Astrocyte of the spinal cord (primary cell): ENCODE measurements at regions not wholly inside any gene's neighbourhood (a gene's known extent, or its start where the extent isn't known, plus 50 kb on each side); places are given as distances from the start of the nearest gene placed in this dataset.
"Not testable (repeated sequence)": the region's sequence is repeated elsewhere in the genome, so short reads cannot be mapped to it uniquely, and the experiment has no call there.

Experiments
- DNase-seq: peaks from one replicate; pipeline ENCODE4 v3.0.0; 2011; ENCODE audit warnings: low read depth, low spot score
- H3K4me3 ChIP-seq: 2 replicates; pipeline ENCODE4 v1.5.1; 2011; ENCODE audit warnings: low read depth, mild to moderate bottlenecking, low read length, moderate library complexity
- in situ Hi-C: cut with HindIII; loops from 2 replicates; pipeline ENCODE4 v1.10.0; 2017; ENCODE audit warnings: low sequenced_read_pairs
- TF ChIP-seq, protein P1 (sequence below): IDR thresholded peaks from 2 replicates; pipeline ENCODE4 v1.5.1; 2012; ENCODE audit warnings: low read depth, mild to moderate bottlenecking, low read length, inconsistent platforms

DNA sequence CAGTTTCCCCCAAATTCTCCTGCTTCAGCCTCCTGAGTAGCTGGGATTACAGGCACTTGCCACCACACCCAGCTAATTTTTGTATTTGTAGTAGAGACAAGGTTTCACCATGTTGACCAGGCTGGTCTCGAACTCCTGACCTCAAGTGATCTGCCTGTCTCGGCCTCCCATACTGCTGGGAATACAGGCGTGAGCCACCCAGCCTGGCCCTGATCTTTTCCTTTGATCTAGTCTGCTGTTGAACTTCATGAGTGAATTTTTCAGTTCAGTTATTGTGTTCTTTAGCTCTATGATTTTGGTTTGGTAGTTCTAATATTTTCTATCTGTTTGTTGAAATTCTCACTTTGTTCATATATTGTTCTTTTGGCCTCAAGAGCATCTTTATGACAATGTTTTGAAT is 83.4 kb upstream of the RAP2C start:
- in situ Hi-C loops, DNase-seq, H3K4me3 ChIP-seq: not testable (repeated sequence)

DNA sequence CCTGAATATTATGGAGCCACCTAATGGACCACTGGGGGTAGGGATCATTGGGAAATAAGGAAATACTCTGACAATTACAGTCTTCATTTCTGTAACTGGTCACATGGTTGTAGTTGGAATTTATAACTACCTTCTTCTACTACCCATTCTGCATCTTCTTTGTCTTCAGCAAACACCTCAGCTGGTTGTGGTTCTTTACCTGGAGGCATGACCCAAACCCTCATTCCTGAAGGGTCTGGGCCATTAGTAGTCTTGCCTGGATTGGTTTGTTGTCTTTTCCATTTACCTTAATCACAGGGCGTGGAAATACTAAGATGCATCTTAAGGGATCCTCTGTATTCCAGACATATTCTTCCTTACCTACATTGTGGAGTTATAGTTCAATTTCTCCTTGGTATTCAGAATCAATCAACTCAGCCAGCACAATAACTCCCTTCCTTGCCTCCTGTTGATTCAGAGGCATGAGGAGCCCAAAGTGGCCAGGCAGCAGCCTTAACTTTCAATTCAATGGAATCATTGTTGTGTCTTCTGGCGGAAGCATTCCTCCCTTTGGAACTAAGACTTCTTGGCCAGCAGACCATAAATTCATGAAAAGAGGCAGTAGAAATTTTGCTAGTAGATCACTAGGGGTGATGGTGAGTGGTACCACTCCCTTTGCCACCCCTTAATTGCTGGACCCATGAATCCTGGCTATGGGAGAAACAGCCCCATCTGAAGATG is 75.7 kb upstream of the RAP2C start:
- TF ChIP-seq, protein P1, sequence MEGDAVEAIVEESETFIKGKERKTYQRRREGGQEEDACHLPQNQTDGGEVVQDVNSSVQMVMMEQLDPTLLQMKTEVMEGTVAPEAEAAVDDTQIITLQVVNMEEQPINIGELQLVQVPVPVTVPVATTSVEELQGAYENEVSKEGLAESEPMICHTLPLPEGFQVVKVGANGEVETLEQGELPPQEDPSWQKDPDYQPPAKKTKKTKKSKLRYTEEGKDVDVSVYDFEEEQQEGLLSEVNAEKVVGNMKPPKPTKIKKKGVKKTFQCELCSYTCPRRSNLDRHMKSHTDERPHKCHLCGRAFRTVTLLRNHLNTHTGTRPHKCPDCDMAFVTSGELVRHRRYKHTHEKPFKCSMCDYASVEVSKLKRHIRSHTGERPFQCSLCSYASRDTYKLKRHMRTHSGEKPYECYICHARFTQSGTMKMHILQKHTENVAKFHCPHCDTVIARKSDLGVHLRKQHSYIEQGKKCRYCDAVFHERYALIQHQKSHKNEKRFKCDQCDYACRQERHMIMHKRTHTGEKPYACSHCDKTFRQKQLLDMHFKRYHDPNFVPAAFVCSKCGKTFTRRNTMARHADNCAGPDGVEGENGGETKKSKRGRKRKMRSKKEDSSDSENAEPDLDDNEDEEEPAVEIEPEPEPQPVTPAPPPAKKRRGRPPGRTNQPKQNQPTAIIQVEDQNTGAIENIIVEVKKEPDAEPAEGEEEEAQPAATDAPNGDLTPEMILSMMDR = no peak
- no peak overlapping the region for H3K4me3 ChIP-seq
- in situ Hi-C loops = no loop called here
- DNase-seq = no peak

DNA sequence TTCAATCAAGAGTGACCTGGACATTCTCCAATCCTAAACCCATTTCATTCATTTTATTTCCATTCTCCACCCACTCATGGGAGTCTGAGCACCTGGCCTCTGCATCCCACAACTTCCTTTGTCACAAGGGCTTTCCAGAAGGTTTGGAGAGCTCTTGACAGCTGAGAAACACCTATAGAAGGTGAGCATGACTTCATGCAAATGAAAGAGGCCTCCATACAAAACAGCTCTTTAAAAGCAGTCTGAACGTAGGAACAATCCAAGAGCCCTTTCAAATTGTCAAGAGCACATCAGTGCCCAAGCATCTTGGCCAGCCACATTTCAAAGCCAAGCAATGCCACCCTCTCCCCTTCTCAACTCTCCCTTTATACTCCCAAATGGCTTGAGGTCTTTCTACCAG is 74.9 kb upstream of the RAP2C start:
- no peak overlapping the region for H3K4me3 ChIP-seq
- TF ChIP-seq, protein P1 = no peak
- DNase-seq = no peak
- in situ Hi-C loops = no loop called here

DNA sequence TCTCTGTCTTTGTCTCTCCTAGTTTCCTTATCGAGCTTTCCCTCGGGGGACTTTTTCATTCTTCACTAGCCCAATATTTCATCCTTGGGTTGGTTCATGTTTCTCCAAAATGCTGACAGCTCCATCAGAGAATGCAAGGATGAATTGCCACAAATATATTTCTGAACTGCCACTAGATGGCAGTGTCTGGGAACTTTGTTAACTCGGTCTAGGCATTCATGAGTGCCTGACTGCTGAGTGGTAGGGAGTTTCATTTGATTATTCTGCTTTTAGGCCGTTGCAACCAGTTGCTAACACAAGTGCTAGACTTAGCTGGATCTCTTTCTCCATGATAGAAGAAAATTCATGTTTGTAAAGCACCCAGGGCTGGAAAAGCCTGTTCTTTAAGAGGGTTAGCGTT is 73.5 kb upstream of the RAP2C start:
- peak; percentile 52 for DNase-seq
- in situ Hi-C loops = no loop called here
- TF ChIP-seq, protein P1 = peak; percentile 49
- no peak overlapping the region for H3K4me3 ChIP-seq

DNA sequence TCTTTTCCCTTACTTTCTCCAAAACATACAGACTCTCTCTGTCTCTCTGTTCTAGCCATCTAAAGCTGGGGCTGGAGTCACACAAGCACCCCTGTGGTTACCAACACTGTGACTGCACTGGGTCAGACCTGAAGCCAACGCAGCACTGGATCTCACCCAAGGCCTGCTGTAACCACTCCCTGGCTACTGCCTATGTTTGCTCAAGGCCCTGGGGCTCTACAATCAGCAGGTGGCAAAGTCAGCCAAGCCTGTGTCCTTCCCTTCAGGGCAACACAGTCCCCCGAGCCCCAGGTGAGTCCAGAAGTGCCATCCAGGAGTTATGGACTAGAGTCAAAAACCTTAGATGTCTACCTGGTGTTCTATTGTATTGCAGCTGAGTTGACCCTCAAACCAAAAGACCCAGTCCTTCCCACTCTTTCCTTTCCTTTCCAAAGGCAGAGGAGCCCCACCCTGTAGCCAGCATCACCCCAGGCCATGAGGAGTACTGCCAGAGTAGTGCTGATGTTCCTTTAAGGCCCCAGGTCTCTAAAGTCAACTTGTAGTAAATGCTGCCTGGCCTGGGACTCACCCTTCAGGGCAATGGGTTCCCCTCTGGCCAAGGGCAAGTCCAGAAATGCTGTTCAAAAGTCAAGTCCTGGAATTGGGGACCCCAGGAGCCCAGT is 58.8 kb upstream of the RAP2C start:
- in situ Hi-C loops = no loop called here
- no peak for DNase-seq
- TF ChIP-seq, protein P1 = no peak
- no peak overlapping the region for H3K4me3 ChIP-seq

DNA sequence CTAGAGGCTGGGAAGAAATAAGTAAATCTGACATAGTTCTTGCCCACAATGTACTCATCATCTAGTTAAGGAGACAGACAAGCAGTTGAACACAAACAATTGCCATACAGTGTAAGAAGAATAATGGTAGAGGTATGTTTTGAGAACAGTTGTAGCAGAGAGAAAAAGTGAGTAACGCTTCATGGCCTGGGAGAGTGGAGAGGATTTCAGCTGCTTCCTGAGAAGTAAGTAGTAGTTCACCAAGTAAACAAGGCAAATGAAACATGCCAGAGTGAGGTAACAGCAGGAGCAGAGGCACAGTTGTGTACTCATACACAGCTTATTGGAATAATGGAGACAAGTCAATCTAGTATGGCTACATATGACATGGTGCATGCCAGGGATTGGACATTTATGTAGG is 53.6 kb upstream of the RAP2C start:
- TF ChIP-seq, protein P1 = no peak
- in situ Hi-C loops = no loop called here
- DNase-seq = no peak
- no peak overlapping the region for H3K4me3 ChIP-seq

DNA sequence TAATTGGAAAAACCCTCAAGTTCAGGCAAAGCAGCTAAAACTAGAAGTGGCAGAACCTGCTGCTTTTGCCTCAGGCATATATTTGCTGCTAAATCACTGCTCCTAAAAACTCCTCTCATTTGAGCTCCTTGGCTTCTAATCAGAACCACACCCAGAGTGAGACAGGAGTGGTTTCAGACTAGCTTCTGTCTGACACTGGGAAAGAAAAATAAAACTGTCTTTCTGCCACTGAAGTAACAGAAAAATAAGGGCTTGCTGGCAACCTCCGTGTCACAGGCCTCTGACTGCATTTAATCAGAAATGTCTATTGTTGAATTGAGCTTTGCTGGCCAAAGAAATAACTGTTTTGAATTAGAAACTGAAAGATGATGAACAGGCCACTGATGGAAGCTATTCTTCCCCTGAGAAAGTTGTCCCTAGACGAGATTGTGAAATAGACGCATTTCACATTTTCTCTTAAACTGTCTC is 52.1 kb upstream of the RAP2C start:
- in situ Hi-C loops = no loop called here
- TF ChIP-seq, protein P1 = no peak
- no peak for DNase-seq
- no peak overlapping the region for H3K4me3 ChIP-seq
